ENCODE measurements at regions not wholly inside any gene's neighbourhood (a gene's known extent, or its start where the extent isn't known, plus 50 kb on each side); places are given as distances from the start of the nearest gene placed in this dataset.
A peak's percentile ranks its signal among the peaks of the same experiment; 100 is the strongest.

- TF ChIP-seq CTCF (IDR thresholded peaks at IDR 0.05; ENCODE audit: insufficient read depth, low read length, severe bottlenecking) = no peak
- Histone ChIP-seq H3K4me3 (ENCODE audit: low read depth, low read length) (no peak overlapping the region), H3K27me3 (ENCODE audit: control insufficient read depth, insufficient read depth, low read length) (no peaks in the 10 kb centered on the region), H3K36me3 (ENCODE audit: control insufficient read depth, insufficient read depth, low read length) (no peaks in the 10 kb centered on the region)
- DNase-seq (ENCODE audit: low read depth) (no peak), FAIRE-seq (no peak)
These were observed 148.4 kb upstream of the ZC3H11B start for GRCh38 chr1:219761208-219761860.

GRCh38 chr1:219759095-219759494 lies 146.2 kb upstream of the ZC3H11B start:
- Histone ChIP-seq H3K36me3 (ENCODE audit: control insufficient read depth, insufficient read depth, low read length) (no peaks in the 10 kb centered on the region), H3K4me3 (ENCODE audit: low read depth, low read length) (no peak overlapping the region), H3K27me3 (ENCODE audit: control insufficient read depth, insufficient read depth, low read length) (no peaks in the 10 kb centered on the region)
- FAIRE-seq (no peak), DNase-seq (ENCODE audit: low read depth) (no peak)
- TF ChIP-seq CTCF (IDR thresholded peaks at IDR 0.05; ENCODE audit: insufficient read depth, low read length, severe bottlenecking) = no peak

GRCh38 chr1:219757890-219758289 lies 145.0 kb upstream of the ZC3H11B start:
- no peak overlapping the region for H3K4me3 ChIP-seq (ENCODE audit: low read depth, low read length)
- no peaks in the 10 kb centered on the region for H3K27me3 ChIP-seq (ENCODE audit: control insufficient read depth, insufficient read depth, low read length)
- peak; percentile 46 for DNase-seq (ENCODE audit: low read depth)
- TF ChIP-seq CTCF (IDR thresholded peaks at IDR 0.05; ENCODE audit: insufficient read depth, low read length, severe bottlenecking) = no peak
- no peaks in the 10 kb centered on the region for H3K36me3 ChIP-seq (ENCODE audit: control insufficient read depth, insufficient read depth, low read length)
- no peak for FAIRE-seq

- Histone ChIP-seq H3K36me3 (ENCODE audit: control insufficient read depth, insufficient read depth, low read length) (no peaks in the 10 kb centered on the region), H3K4me3 (ENCODE audit: low read depth, low read length) (no peak overlapping the region), H3K27me3 (ENCODE audit: control insufficient read depth, insufficient read depth, low read length) (no peaks in the 10 kb centered on the region)
- DNase-seq (ENCODE audit: low read depth) (no peak), FAIRE-seq (no peak)
- no peak for TF ChIP-seq CTCF (IDR thresholded peaks at IDR 0.05; ENCODE audit: insufficient read depth, low read length, severe bottlenecking)
These were observed 142.3 kb upstream of the ZC3H11B start for GRCh38 chr1:219755234-219755633.

GRCh38 chr1:219754767-219755166 lies 141.9 kb upstream of the ZC3H11B start:
- Histone ChIP-seq H3K36me3 (ENCODE audit: control insufficient read depth, insufficient read depth, low read length) (no peaks in the 10 kb centered on the region), H3K4me3 (ENCODE audit: low read depth, low read length) (no peak overlapping the region), H3K27me3 (ENCODE audit: control insufficient read depth, insufficient read depth, low read length) (no peaks in the 10 kb centered on the region)
- TF ChIP-seq CTCF (IDR thresholded peaks at IDR 0.05; ENCODE audit: insufficient read depth, low read length, severe bottlenecking) = no peak
- DNase-seq (ENCODE audit: low read depth) = no peak
- FAIRE-seq = no peak

GRCh38 chr1:219753914-219754313 lies 141.0 kb upstream of the ZC3H11B start:
- DNase-seq (ENCODE audit: low read depth) (no peak), FAIRE-seq (no peak)
- no peak for TF ChIP-seq CTCF (IDR thresholded peaks at IDR 0.05; ENCODE audit: insufficient read depth, low read length, severe bottlenecking)
- H3K4me3 ChIP-seq (ENCODE audit: low read depth, low read length) = no peak overlapping the region
- no peaks in the 10 kb centered on the region for H3K36me3 ChIP-seq (ENCODE audit: control insufficient read depth, insufficient read depth, low read length)
- H3K27me3 ChIP-seq (ENCODE audit: control insufficient read depth, insufficient read depth, low read length) = no peaks in the 10 kb centered on the region
